Hepatocyte (in vitro differentiated cells): ENCODE measurements at regions not wholly inside any gene's neighbourhood (a gene's known extent, or its start where the extent isn't known, plus 50 kb on each side); places are given as distances from the start of the nearest gene placed in this dataset.

Source experiments
- EZH2 ChIP-seq: fragments of 200-600 bp; sonication (generic); IDR thresholded peaks from 2 replicates; pipeline ENCODE4 v1.6.1; 2016; ENCODE audit warnings: antibody characterized with exemption, mild to moderate bottlenecking, borderline replicate concordance
- TF ChIP-seq, protein P1 (sequence below): fragments of 200-600 bp; sonication (generic); IDR thresholded peaks from 2 replicates; pipeline ENCODE4 v1.5.1; 2016; ENCODE audit warnings: antibody characterized with exemption, mild to moderate bottlenecking; ENCODE audit not compliant: poor library complexity

DNA sequence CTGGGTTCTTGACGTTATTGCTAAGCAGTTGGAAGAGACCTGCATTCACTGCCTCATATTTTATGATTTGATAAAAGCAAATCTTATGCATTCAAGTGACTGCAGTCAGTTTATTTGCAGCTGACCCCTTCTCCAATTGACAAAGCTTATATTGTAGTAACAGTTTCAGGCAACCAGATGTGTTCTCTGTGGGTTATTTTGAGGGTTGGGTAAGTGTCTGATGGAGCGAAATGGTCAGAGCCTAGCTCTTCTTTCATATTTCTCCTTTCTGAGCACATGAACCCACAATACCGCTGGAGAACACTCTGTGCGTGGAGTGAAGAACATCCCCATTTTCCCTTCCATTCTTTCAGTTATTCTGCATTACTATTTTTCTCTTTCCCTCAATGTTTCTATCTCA is 125.8 kb upstream of the KCNH8 start:
- TF ChIP-seq, protein P1, sequence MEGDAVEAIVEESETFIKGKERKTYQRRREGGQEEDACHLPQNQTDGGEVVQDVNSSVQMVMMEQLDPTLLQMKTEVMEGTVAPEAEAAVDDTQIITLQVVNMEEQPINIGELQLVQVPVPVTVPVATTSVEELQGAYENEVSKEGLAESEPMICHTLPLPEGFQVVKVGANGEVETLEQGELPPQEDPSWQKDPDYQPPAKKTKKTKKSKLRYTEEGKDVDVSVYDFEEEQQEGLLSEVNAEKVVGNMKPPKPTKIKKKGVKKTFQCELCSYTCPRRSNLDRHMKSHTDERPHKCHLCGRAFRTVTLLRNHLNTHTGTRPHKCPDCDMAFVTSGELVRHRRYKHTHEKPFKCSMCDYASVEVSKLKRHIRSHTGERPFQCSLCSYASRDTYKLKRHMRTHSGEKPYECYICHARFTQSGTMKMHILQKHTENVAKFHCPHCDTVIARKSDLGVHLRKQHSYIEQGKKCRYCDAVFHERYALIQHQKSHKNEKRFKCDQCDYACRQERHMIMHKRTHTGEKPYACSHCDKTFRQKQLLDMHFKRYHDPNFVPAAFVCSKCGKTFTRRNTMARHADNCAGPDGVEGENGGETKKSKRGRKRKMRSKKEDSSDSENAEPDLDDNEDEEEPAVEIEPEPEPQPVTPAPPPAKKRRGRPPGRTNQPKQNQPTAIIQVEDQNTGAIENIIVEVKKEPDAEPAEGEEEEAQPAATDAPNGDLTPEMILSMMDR: no peak
- no peak for TF ChIP-seq EZH2
